ENCODE measurements at regions not wholly inside any gene's neighbourhood (a gene's known extent, or its start where the extent isn't known, plus 50 kb on each side); places are given as distances from the start of the nearest gene placed in this dataset.

DNA sequence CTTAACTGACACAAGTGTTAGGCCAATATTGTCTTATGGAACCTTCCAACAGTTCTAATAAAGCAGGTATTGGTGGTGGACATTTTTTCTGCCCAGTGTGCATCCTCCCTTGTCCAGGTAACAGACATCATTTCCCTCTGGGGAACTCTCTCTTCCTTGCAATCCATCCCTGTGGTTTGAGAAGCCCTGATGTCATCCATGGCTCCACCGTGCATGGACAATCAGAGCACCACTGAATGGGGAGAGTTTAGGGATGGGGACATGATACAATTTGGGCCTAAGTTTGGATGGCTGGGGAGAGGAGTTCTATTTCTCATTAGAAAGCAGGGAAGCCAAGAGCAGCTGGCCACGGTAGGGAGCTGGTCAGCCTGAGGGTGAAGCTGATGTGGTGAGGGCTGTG is 60.2 kb upstream of the ZFP64 start:
- TF ChIP-seq EGR1 (IDR thresholded peaks at IDR 0.05; ENCODE audit: low read depth in 2 of 2) (no peak), GABPA (IDR thresholded peaks at IDR 0.05 in 1 of 2, conservative IDR thresholded peaks at IDR 0.05 in 1 of 2) (no peak), RXRA (IDR thresholded peaks at IDR 0.05) (no peak), CTCF (IDR thresholded peaks at IDR 0.05; ENCODE audit: low read depth, low read length, missing input control) (no peak), RAD21 (IDR thresholded peaks at IDR 0.05) (no peak), ZBTB33 (IDR thresholded peaks at IDR 0.05) (no peak), HNF4G (IDR thresholded peaks at IDR 0.05) (no peak), ATF3 (IDR thresholded peaks at IDR 0.05) (no peak), HNF4A (conservative IDR thresholded peaks at IDR 0.05) (no peak), FOXA1 (IDR thresholded peaks at IDR 0.05) (no peak), TAF1 (conservative IDR thresholded peaks at IDR 0.05) (no peak)
- TF ChIP-seq, protein P1, sequence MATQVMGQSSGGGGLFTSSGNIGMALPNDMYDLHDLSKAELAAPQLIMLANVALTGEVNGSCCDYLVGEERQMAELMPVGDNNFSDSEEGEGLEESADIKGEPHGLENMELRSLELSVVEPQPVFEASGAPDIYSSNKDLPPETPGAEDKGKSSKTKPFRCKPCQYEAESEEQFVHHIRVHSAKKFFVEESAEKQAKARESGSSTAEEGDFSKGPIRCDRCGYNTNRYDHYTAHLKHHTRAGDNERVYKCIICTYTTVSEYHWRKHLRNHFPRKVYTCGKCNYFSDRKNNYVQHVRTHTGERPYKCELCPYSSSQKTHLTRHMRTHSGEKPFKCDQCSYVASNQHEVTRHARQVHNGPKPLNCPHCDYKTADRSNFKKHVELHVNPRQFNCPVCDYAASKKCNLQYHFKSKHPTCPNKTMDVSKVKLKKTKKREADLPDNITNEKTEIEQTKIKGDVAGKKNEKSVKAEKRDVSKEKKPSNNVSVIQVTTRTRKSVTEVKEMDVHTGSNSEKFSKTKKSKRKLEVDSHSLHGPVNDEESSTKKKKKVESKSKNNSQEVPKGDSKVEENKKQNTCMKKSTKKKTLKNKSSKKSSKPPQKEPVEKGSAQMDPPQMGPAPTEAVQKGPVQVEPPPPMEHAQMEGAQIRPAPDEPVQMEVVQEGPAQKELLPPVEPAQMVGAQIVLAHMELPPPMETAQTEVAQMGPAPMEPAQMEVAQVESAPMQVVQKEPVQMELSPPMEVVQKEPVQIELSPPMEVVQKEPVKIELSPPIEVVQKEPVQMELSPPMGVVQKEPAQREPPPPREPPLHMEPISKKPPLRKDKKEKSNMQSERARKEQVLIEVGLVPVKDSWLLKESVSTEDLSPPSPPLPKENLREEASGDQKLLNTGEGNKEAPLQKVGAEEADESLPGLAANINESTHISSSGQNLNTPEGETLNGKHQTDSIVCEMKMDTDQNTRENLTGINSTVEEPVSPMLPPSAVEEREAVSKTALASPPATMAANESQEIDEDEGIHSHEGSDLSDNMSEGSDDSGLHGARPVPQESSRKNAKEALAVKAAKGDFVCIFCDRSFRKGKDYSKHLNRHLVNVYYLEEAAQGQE (IDR thresholded peaks at IDR 0.05), result no peak
- TF ChIP-seq, protein P2, sequence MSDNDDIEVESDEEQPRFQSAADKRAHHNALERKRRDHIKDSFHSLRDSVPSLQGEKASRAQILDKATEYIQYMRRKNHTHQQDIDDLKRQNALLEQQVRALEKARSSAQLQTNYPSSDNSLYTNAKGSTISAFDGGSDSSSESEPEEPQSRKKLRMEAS (IDR thresholded peaks at IDR 0.05), result no peak
- no peaks in the 10 kb centered on the region for H3K27me3 ChIP-seq (ENCODE audit: control insufficient read depth in 4 of 4, insufficient read depth in 4 of 4, low read length in 3 of 4)
- no peak overlapping the region for H3K4me3 ChIP-seq (ENCODE audit: low read depth in 1 of 3, low read length in 3 of 3)
- H3K9me3 ChIP-seq (ENCODE audit: control insufficient read depth in 4 of 4, low read length in 3 of 4), result no peaks in the 10 kb centered on the region
- no peak for DNase-seq (ENCODE audit: low spot score)
- no peak overlapping the region for H3K27ac ChIP-seq (ENCODE audit: low read depth in 1 of 2, low read length in 2 of 2)
- no peaks in the 10 kb centered on the region for H3K4me1 ChIP-seq (ENCODE audit: control insufficient read depth in 4 of 4, insufficient read depth in 4 of 4, low read length in 3 of 4)
- H3K9ac ChIP-seq (ENCODE audit: low read depth in 1 of 2, low read length in 2 of 2), result no peak overlapping the region
- no peaks in the 10 kb centered on the region for H3K36me3 ChIP-seq (ENCODE audit: control insufficient read depth in 4 of 4, insufficient read depth in 3 of 4, low read depth in 1 of 4, low read length in 3 of 4)
- WGBS, result 98% methylated on average over 2 of the region's 2 CpGs

DNA sequence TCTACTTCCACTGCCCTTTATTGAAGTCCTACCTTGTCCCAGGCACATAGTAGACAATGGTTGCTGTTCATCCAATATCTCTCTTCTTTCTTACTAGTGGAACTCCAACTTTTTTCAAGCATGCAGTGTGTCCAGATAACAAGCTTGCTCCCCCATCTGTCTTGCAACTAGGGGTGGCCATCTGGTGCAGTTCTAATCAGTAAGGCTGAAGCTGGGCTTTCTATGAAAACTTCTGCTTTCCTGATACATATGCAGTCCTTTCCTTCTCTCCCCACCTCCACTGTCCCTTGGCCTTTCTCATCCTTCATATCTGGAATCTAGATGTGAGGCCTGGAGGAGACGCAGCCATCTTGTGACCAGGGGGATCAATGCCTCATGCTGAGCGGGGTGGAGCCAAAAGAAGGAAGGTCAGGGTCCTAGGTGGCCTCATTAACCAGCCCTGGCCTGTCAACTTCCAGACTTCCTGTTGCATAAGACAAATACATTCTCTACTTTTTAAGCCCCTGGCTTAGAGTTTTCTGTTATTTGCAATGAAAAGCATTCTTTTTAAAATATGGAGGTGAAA is 59.6 kb upstream of the ZFP64 start:
- Histone ChIP-seq H3K9me3 (ENCODE audit: control insufficient read depth in 4 of 4, low read length in 3 of 4) (no peaks in the 10 kb centered on the region), H3K36me3 (ENCODE audit: control insufficient read depth in 4 of 4, insufficient read depth in 3 of 4, low read depth in 1 of 4, low read length in 3 of 4) (no peaks in the 10 kb centered on the region), H3K4me3 (ENCODE audit: low read depth in 1 of 3, low read length in 3 of 3) (no peak overlapping the region), H3K9ac (ENCODE audit: low read depth in 1 of 2, low read length in 2 of 2) (no peak overlapping the region), H3K27ac (ENCODE audit: low read depth in 1 of 2, low read length in 2 of 2) (no peak overlapping the region), H3K4me1 (ENCODE audit: control insufficient read depth in 4 of 4, insufficient read depth in 4 of 4, low read length in 3 of 4) (no peaks in the 10 kb centered on the region), H3K27me3 (ENCODE audit: control insufficient read depth in 4 of 4, insufficient read depth in 4 of 4, low read length in 3 of 4) (no peaks in the 10 kb centered on the region)
- 93% methylated on average over 2 of the region's 2 CpGs for WGBS
- no peak for TF ChIP-seq CTCF (IDR thresholded peaks at IDR 0.05; ENCODE audit: low read depth, low read length, missing input control)
- DNase-seq (ENCODE audit: low spot score), result no peak
